ENCODE measurements at regions not wholly inside any gene's neighbourhood (a gene's known extent, or its start where the extent isn't known, plus 50 kb on each side); places are given as distances from the start of the nearest gene placed in this dataset.

DNA sequence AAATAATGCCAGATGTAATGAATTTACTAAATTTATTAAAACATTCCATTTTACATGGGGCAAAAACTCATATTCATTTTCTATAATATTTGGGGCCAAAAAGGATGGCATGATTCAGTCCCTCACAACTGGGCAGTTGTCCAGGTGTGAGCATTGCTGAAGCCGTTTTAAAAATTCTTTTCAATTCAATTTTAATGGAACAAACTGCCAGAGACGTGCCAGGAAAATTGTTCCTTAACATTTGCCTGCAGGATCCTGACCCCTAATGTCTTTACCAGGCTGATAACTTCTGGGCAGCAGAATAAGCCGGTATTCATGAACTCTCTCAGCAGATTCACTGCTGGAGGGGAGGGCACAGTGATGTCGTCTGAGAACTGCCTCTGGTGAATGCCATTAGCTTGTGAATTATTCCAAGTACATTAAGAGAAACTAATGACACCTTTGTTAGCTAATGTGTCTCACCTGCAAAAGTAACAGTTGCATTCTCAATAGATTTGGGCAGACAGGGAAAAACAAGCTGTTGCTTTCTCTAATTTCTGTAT, 1445.1 kb upstream of the TENM3 start:
- TF ChIP-seq, protein P1, sequence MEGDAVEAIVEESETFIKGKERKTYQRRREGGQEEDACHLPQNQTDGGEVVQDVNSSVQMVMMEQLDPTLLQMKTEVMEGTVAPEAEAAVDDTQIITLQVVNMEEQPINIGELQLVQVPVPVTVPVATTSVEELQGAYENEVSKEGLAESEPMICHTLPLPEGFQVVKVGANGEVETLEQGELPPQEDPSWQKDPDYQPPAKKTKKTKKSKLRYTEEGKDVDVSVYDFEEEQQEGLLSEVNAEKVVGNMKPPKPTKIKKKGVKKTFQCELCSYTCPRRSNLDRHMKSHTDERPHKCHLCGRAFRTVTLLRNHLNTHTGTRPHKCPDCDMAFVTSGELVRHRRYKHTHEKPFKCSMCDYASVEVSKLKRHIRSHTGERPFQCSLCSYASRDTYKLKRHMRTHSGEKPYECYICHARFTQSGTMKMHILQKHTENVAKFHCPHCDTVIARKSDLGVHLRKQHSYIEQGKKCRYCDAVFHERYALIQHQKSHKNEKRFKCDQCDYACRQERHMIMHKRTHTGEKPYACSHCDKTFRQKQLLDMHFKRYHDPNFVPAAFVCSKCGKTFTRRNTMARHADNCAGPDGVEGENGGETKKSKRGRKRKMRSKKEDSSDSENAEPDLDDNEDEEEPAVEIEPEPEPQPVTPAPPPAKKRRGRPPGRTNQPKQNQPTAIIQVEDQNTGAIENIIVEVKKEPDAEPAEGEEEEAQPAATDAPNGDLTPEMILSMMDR (IDR thresholded peaks at IDR 0.05) = no peak
- TF ChIP-seq POLR2A (IDR thresholded peaks at IDR 0.05) = no peak
